Brain microvascular endothelial cell (primary cell): ENCODE measurements at regions not wholly inside any gene's neighbourhood (a gene's known extent, or its start where the extent isn't known, plus 50 kb on each side); places are given as distances from the start of the nearest gene placed in this dataset.
A peak's percentile ranks its signal among the peaks of the same experiment; 100 is the strongest.

Source experiments
- DNase-seq: peaks from one replicate; pipeline ENCODE4 v3.0.0-alpha.2; 2020
- H3K27ac ChIP-seq: fragments of 250-450 bp; sonication (Bioruptor Pico); 2 replicates; pipeline ENCODE4 v1.5.1; 2020; ENCODE audit warnings: mild to moderate bottlenecking, moderate library complexity
- H3K27me3 ChIP-seq: fragments of 250-450 bp; sonication (Bioruptor Pico); replicated peaks from 2 replicates; pipeline ENCODE4 v1.5.1; 2020; ENCODE audit warnings: mild to moderate bottlenecking
- H3K36me3 ChIP-seq: fragments of 250-450 bp; sonication (Bioruptor Pico); replicated peaks from 2 replicates; pipeline ENCODE4 v1.5.1; 2020; ENCODE audit warnings: mild to moderate bottlenecking
- H3K4me3 ChIP-seq: 2 replicates; pipeline ENCODE4 v1.5.1; 2011; ENCODE audit warnings: low read depth, mild to moderate bottlenecking, control low read depth, low read length, moderate library complexity
- CTCF ChIP-seq: IDR thresholded peaks from 2 replicates; pipeline ENCODE4 v1.5.1; 2011; ENCODE audit warnings: low read depth, mild to moderate bottlenecking, moderate library complexity, low read length, control low read depth, inconsistent platforms; ENCODE audit errors: missing control alignments
- in situ Hi-C: cut with HindIII; loops from 2 replicates; pipeline ENCODE4 v1.10.0; 2017; ENCODE audit warnings: low sequenced_read_pairs, low pct_ligation_motif_present

GRCh38 chr2:204065566-204065965, 129.0 kb downstream of the ICOS start:
- Histone ChIP-seq H3K36me3 (no peaks in the 10 kb centered on the region), H3K27ac (no peak overlapping the region), H3K4me3 (no peak overlapping the region), H3K27me3 (no peaks in the 10 kb centered on the region)
- TF ChIP-seq CTCF = no peak
- in situ Hi-C loops = no loop called here
- no peak for DNase-seq

- H3K36me3 ChIP-seq = no peaks in the 10 kb centered on the region
- TF ChIP-seq CTCF = no peak
- no peak overlapping the region for H3K4me3 ChIP-seq
- H3K27me3 ChIP-seq = no peaks in the 10 kb centered on the region
- no peak overlapping the region for H3K27ac ChIP-seq
- no peak for DNase-seq
- in situ Hi-C loops = no loop called here
Measured at GRCh38 chr2:204066051-204066450, 129.5 kb downstream of the ICOS start.

GRCh38 chr2:204069804-204070203, 133.2 kb downstream of the ICOS start:
- no peak for DNase-seq
- Histone ChIP-seq H3K36me3 (no peaks in the 10 kb centered on the region), H3K27me3 (no peaks in the 10 kb centered on the region), H3K4me3 (no peak overlapping the region), H3K27ac (no peak overlapping the region)
- in situ Hi-C loops = no loop called here
- no peak for TF ChIP-seq CTCF

- peak; percentile 10 for DNase-seq
- Histone ChIP-seq H3K27ac (no peak overlapping the region), H3K4me3 (no peak overlapping the region), H3K36me3 (no peaks in the 10 kb centered on the region), H3K27me3 (no peaks in the 10 kb centered on the region)
- TF ChIP-seq CTCF = peak; percentile 62
- in situ Hi-C loops = no loop called here
Measured at GRCh38 chr2:204072443-204073324, 136.1 kb downstream of the ICOS start.

- Histone ChIP-seq H3K27me3 (no peaks in the 10 kb centered on the region), H3K27ac (no peak overlapping the region), H3K4me3 (no peak overlapping the region), H3K36me3 (no peaks in the 10 kb centered on the region)
- no peak for TF ChIP-seq CTCF
- no peak for DNase-seq
- in situ Hi-C loops = no loop called here
Measured at GRCh38 chr2:204074456-204074855, 137.9 kb downstream of the ICOS start.
